GM12891 (cell line): ENCODE measurements at regions not wholly inside any gene's neighbourhood (a gene's known extent, or its start where the extent isn't known, plus 50 kb on each side); places are given as distances from the start of the nearest gene placed in this dataset.

ENCODE experiments used
- PAX5 ChIP-seq: IDR thresholded peaks from 2 replicates; pipeline ENCODE4 v1.6.1; 2011; ENCODE audit warnings: low read length, moderate library complexity, mild to moderate bottlenecking; ENCODE audit not compliant: insufficient read depth, severe bottlenecking
- POLR2A ChIP-seq: IDR thresholded peaks from 2 replicates; pipeline ENCODE4 v1.6.1; 2011; ENCODE audit warnings: low read depth, low read length, control low read depth
- POLR2AphosphoS5 ChIP-seq: IDR thresholded peaks from 2 replicates; pipeline ENCODE4 v1.6.1; 2011; ENCODE audit warnings: low read depth, low read length, control low read depth
- POU2F2 ChIP-seq: IDR thresholded peaks from 2 replicates; pipeline ENCODE4 v1.6.1; 2011; ENCODE audit warnings: low read depth, mild to moderate bottlenecking, control low read depth, low read length, moderate library complexity
- SPI1 ChIP-seq: IDR thresholded peaks from 2 replicates; pipeline ENCODE4 v1.6.1; 2011; ENCODE audit warnings: low read depth, low read length, control low read depth
- TAF1 ChIP-seq: IDR thresholded peaks from 2 replicates; pipeline ENCODE4 v1.6.1; 2011; ENCODE audit warnings: low read depth, low read length, control low read depth

GRCh38 chr1:81325397-81325796 is 475.3 kb upstream of the ADGRL2 start:
- no peak for TF ChIP-seq SPI1
- no peak for TF ChIP-seq POLR2AphosphoS5
- no peak for TF ChIP-seq POLR2A
- no peak for TF ChIP-seq TAF1
- TF ChIP-seq POU2F2: no peak
- TF ChIP-seq PAX5: no peak
